ENCODE measurements at regions not wholly inside any gene's neighbourhood (a gene's known extent, or its start where the extent isn't known, plus 50 kb on each side); places are given as distances from the start of the nearest gene placed in this dataset.

DNA sequence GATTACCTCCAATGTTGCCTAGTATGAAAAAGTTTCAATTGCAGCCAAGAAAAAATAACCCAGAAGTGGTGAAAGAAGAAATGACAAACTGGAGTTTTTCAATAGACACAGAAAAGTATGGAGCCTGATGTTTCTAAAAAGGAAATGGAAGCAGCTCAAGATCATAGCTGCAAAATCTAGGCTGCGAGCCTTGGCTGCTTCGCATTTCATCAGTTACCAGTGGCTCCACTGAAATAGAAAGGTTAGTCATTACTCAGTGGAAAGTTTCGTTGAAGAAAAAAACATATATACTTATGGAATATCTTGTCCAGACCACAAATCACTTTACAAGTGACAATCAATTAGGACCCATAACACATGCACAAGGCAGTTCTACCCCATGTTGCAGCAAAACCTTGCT, 206.8 kb upstream of the SOX9 start:
- Histone ChIP-seq H3K36me3 (ENCODE audit: low read depth, low read length) (no peaks in the 10 kb centered on the region), H3K9me2 (replicated peaks; ENCODE audit: low read length) (no peaks in the 10 kb centered on the region)

DNA sequence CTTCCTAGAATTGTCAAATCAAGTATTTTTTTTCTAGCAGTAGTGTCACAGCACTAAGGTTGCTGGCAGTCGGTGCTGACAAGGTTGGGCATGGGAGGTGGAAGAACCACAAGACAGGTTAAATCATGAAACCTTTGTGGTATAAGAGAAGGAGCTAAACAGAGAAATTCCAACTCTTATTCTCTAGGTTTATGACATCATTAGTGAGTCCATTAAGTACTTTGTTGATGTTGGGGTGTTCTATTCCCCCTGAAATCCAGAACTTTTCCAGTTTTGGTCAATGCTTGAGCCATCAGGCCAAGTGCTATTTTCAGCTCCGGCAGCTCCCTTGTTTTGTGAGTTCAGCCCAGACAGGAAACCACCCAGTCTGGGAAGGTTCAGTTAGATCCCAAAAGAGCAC, 206.0 kb upstream of the SOX9 start:
- Histone ChIP-seq H3K79me2 (ENCODE audit: low read length) (no peaks in the 10 kb centered on the region), H3K9ac (ENCODE audit: low read length) (no peak overlapping the region), H3K36me3 (ENCODE audit: low read depth, low read length) (no peaks in the 10 kb centered on the region), H3F3A (ENCODE audit: low read length, unreplicated experiment) (no peaks in the 10 kb centered on the region), H4K20me1 (ENCODE audit: low read length) (no peaks in the 10 kb centered on the region), H3K4me3 (ENCODE audit: low read length) (no peak overlapping the region), H3K27ac (ENCODE audit: low read length) (no peak overlapping the region), H3K4me2 (ENCODE audit: low read length) (no peak overlapping the region), H3K27me3 (ENCODE audit: low read length) (no peaks in the 10 kb centered on the region), H3K4me1 (ENCODE audit: insufficient read depth, low read length) (peaks cover 16% of the 10 kb centered on the region), H2AFZ (ENCODE audit: low read length) (no peak overlapping the region), H3K9me2 (replicated peaks; ENCODE audit: low read length) (no peaks in the 10 kb centered on the region), H3K9me3 (ENCODE audit: low read length) (no peaks in the 10 kb centered on the region)
- DNase-seq (no peak), ATAC-seq (no peak)
- no TSS peak for BruUV-seq (replicated peaks)
- ChIA-PET POLR2A (ENCODE audit: unreplicated experiment) (no interaction called here), CTCF (interaction anchor here (0.7 kb wide), 1 partner anchor 548 kb away, joined by 5 read pairs; no protein-coding TSS in a partner anchor)
- intact Hi-C loops (cut with micrococcal nuclease), result no loop called here
- TF ChIP-seq EZH2phosphoT487 (IDR thresholded peaks at IDR 0.05; ENCODE audit: borderline replicate concordance, low read length) (no peak), EZH2 (IDR thresholded peaks at IDR 0.05; ENCODE audit: low read length, unreplicated experiment) (no peak)
- TF ChIP-seq, protein P1, sequence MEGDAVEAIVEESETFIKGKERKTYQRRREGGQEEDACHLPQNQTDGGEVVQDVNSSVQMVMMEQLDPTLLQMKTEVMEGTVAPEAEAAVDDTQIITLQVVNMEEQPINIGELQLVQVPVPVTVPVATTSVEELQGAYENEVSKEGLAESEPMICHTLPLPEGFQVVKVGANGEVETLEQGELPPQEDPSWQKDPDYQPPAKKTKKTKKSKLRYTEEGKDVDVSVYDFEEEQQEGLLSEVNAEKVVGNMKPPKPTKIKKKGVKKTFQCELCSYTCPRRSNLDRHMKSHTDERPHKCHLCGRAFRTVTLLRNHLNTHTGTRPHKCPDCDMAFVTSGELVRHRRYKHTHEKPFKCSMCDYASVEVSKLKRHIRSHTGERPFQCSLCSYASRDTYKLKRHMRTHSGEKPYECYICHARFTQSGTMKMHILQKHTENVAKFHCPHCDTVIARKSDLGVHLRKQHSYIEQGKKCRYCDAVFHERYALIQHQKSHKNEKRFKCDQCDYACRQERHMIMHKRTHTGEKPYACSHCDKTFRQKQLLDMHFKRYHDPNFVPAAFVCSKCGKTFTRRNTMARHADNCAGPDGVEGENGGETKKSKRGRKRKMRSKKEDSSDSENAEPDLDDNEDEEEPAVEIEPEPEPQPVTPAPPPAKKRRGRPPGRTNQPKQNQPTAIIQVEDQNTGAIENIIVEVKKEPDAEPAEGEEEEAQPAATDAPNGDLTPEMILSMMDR (conservative IDR thresholded peaks at IDR 0.05; ENCODE audit: low read depth, low read length), result no peak

More for the DNA sequence above, 206.8 kb upstream of the SOX9 start:
- H3K9me3 ChIP-seq (ENCODE audit: low read length), result no peaks in the 10 kb centered on the region
- H3K9ac ChIP-seq (ENCODE audit: low read length), result no peak overlapping the region
- DNase-seq, result no peak
- H3K27ac ChIP-seq (ENCODE audit: low read length), result no peak overlapping the region
- CTCF ChIA-PET, result no interaction called here
- H4K20me1 ChIP-seq (ENCODE audit: low read length), result no peaks in the 10 kb centered on the region
- BruUV-seq (replicated peaks), result no TSS peak
- H3K4me1 ChIP-seq (ENCODE audit: insufficient read depth, low read length), result peaks cover 16% of the 10 kb centered on the region
- no peak overlapping the region for H2AFZ ChIP-seq (ENCODE audit: low read length)
- TF ChIP-seq, protein P1 (conservative IDR thresholded peaks at IDR 0.05; ENCODE audit: low read depth, low read length), result no peak
- TF ChIP-seq EZH2 (IDR thresholded peaks at IDR 0.05; ENCODE audit: low read length, unreplicated experiment) (no peak), EZH2phosphoT487 (IDR thresholded peaks at IDR 0.05; ENCODE audit: borderline replicate concordance, low read length) (no peak)
- H3K4me3 ChIP-seq (ENCODE audit: low read length), result no peak overlapping the region
- intact Hi-C loops (cut with micrococcal nuclease), result no loop called here
- no peaks in the 10 kb centered on the region for H3F3A ChIP-seq (ENCODE audit: low read length, unreplicated experiment)
- no peak for ATAC-seq
- H3K27me3 ChIP-seq (ENCODE audit: low read length), result no peaks in the 10 kb centered on the region
- H3K4me2 ChIP-seq (ENCODE audit: low read length), result no peak overlapping the region
- H3K79me2 ChIP-seq (ENCODE audit: low read length), result no peaks in the 10 kb centered on the region
- POLR2A ChIA-PET (ENCODE audit: unreplicated experiment), result no interaction called here

DNA sequence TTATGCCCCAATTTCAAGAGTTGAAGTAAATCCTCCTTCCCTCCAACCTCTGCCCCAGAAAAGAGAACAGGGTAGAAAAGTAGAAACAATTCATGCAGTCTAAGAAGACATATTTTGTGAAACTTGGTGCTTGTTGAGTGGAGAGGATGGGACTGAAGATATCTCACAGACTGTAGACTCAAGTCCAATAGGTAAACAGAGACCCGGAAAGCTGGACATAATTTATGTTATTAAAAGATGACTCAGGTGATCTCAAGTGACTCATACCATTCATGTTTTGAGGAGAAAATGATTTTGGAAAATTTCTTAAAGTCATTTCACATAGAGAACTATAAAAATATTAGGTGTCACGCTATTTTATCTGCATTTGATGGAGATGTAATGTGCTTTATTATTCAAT, 203.1 kb upstream of the SOX9 start:
- POLR2A ChIA-PET (ENCODE audit: unreplicated experiment), result interaction anchor here (0.7 kb wide), 1 partner anchor 9 kb away, joined by 7 read pairs; no protein-coding TSS in a partner anchor
- H3K79me2 ChIP-seq (ENCODE audit: low read length), result no peaks in the 10 kb centered on the region
- no peak overlapping the region for H3K4me3 ChIP-seq (ENCODE audit: low read length)
- peak overlapping the region; percentile 52 for H3K4me2 ChIP-seq (ENCODE audit: low read length)
- H3F3A ChIP-seq (ENCODE audit: low read length, unreplicated experiment), result no peaks in the 10 kb centered on the region
- CTCF ChIA-PET, result interaction anchor here (0.6 kb wide), 1 partner anchor 1153 kb away, joined by 3 read pairs; no protein-coding TSS in a partner anchor
- H3K27ac ChIP-seq (ENCODE audit: low read length), result peak overlapping the region; percentile 59
- ATAC-seq (peak; percentile 72), DNase-seq (peak; percentile 82)
- no TSS peak for BruUV-seq (replicated peaks)
- no peak overlapping the region for H2AFZ ChIP-seq (ENCODE audit: low read length)
- TF ChIP-seq EZH2phosphoT487 (IDR thresholded peaks at IDR 0.05; ENCODE audit: borderline replicate concordance, low read length) (no peak), EZH2 (IDR thresholded peaks at IDR 0.05; ENCODE audit: low read length, unreplicated experiment) (no peak)
- TF ChIP-seq, protein P1 (conservative IDR thresholded peaks at IDR 0.05; ENCODE audit: low read depth, low read length), result no peak
- peaks cover 30% of the 10 kb centered on the region for H3K4me1 ChIP-seq (ENCODE audit: insufficient read depth, low read length)
- no peak overlapping the region for H3K9ac ChIP-seq (ENCODE audit: low read length)
- H3K9me2 ChIP-seq (replicated peaks; ENCODE audit: low read length), result no peaks in the 10 kb centered on the region
- H3K27me3 ChIP-seq (ENCODE audit: low read length), result no peaks in the 10 kb centered on the region
- no peaks in the 10 kb centered on the region for H4K20me1 ChIP-seq (ENCODE audit: low read length)
- no peaks in the 10 kb centered on the region for H3K9me3 ChIP-seq (ENCODE audit: low read length)
- H3K36me3 ChIP-seq (ENCODE audit: low read depth, low read length), result no peaks in the 10 kb centered on the region
- intact Hi-C loops (cut with micrococcal nuclease), result no loop called here
